ENCODE measurements at regions not wholly inside any gene's neighbourhood (a gene's known extent, or its start where the extent isn't known, plus 50 kb on each side); places are given as distances from the start of the nearest gene placed in this dataset.

- H3K9ac ChIP-seq (ENCODE audit: insufficient read length, low read depth), result no peak overlapping the region
- no peak for DNase-seq (ENCODE audit: low read depth, low spot score)
- no peaks in the 10 kb centered on the region for H3K36me3 ChIP-seq (ENCODE audit: insufficient read depth, insufficient read length, low read length)
- H3K9me3 ChIP-seq (ENCODE audit: insufficient read depth, low read length), result no peaks in the 10 kb centered on the region
- H3K4me1 ChIP-seq (ENCODE audit: insufficient read depth, insufficient read length), result no peaks in the 10 kb centered on the region
- TF ChIP-seq ZNF274 (IDR thresholded peaks at IDR 0.05; ENCODE audit: low read depth, low read length) (no peak), SUZ12 (IDR thresholded peaks at IDR 0.05; ENCODE audit: extremely low read depth, insufficient read depth, insufficient read length) (no peak), YY1 (IDR thresholded peaks at IDR 0.05; ENCODE audit: insufficient read depth, insufficient read length) (no peak)
- no peak overlapping the region for H3K4me3 ChIP-seq (ENCODE audit: insufficient read length, low read depth)
- peaks cover 3% of the 10 kb centered on the region for H3K27me3 ChIP-seq (ENCODE audit: insufficient read depth, insufficient read length)
Measured at GRCh38 chr2:207216457-207216856, 50.7 kb upstream of the KLF7 start.

GRCh38 chr2:207217442-207217841 lies 51.7 kb upstream of the KLF7 start:
- TF ChIP-seq SUZ12 (IDR thresholded peaks at IDR 0.05; ENCODE audit: extremely low read depth, insufficient read depth, insufficient read length) (no peak), YY1 (IDR thresholded peaks at IDR 0.05; ENCODE audit: insufficient read depth, insufficient read length) (no peak), ZNF274 (IDR thresholded peaks at IDR 0.05; ENCODE audit: low read depth, low read length) (no peak)
- Histone ChIP-seq H3K9me3 (ENCODE audit: insufficient read depth, low read length) (no peaks in the 10 kb centered on the region), H3K36me3 (ENCODE audit: insufficient read depth, insufficient read length, low read length) (no peaks in the 10 kb centered on the region), H3K9ac (ENCODE audit: insufficient read length, low read depth) (no peak overlapping the region), H3K4me1 (ENCODE audit: insufficient read depth, insufficient read length) (no peaks in the 10 kb centered on the region), H3K4me3 (ENCODE audit: insufficient read length, low read depth) (no peak overlapping the region), H3K27me3 (ENCODE audit: insufficient read depth, insufficient read length) (peaks cover 3% of the 10 kb centered on the region)
- no peak for DNase-seq (ENCODE audit: low read depth, low spot score)

DNA sequence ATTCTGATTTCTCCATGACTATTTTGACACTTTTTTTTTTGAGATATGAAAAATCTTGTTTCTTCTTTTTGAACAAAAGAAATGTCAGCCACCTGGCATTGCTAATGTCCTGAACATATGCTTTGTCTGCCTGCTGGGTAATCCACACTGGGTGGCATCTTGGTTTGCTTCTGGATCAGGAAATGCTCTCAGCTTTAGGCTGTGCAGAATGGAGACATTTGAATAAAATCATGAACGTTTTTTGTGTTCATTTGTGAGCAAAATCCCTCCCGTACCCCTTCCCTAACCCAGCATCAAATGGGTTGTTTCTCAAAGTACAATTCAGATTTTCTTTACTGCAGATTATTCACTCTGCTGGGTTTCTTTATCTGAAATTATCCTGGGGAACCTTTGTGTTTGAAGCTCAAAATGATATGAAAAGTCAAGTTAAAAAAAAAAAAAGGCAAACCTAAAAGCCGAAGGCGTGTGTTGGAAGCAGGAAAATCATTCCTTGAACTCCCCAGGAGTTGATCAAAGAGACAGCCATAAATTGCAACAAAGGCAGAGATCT lies 53.4 kb upstream of the KLF7 start:
- H3K36me3 ChIP-seq (ENCODE audit: insufficient read depth, insufficient read length, low read length), result no peaks in the 10 kb centered on the region
- no peaks in the 10 kb centered on the region for H3K27me3 ChIP-seq (ENCODE audit: insufficient read depth, insufficient read length)
- H3K9me3 ChIP-seq (ENCODE audit: insufficient read depth, low read length), result no peaks in the 10 kb centered on the region
- no peak for DNase-seq (ENCODE audit: low read depth, low spot score)
- no peak overlapping the region for H3K9ac ChIP-seq (ENCODE audit: insufficient read length, low read depth)
- no peaks in the 10 kb centered on the region for H3K4me1 ChIP-seq (ENCODE audit: insufficient read depth, insufficient read length)
- H3K4me3 ChIP-seq (ENCODE audit: insufficient read length, low read depth), result no peak overlapping the region
- TF ChIP-seq SUZ12 (IDR thresholded peaks at IDR 0.05; ENCODE audit: extremely low read depth, insufficient read depth, insufficient read length), result no peak
- no peak for TF ChIP-seq YY1 (IDR thresholded peaks at IDR 0.05; ENCODE audit: insufficient read depth, insufficient read length)
- no peak for TF ChIP-seq ZNF274 (IDR thresholded peaks at IDR 0.05; ENCODE audit: low read depth, low read length)

DNA sequence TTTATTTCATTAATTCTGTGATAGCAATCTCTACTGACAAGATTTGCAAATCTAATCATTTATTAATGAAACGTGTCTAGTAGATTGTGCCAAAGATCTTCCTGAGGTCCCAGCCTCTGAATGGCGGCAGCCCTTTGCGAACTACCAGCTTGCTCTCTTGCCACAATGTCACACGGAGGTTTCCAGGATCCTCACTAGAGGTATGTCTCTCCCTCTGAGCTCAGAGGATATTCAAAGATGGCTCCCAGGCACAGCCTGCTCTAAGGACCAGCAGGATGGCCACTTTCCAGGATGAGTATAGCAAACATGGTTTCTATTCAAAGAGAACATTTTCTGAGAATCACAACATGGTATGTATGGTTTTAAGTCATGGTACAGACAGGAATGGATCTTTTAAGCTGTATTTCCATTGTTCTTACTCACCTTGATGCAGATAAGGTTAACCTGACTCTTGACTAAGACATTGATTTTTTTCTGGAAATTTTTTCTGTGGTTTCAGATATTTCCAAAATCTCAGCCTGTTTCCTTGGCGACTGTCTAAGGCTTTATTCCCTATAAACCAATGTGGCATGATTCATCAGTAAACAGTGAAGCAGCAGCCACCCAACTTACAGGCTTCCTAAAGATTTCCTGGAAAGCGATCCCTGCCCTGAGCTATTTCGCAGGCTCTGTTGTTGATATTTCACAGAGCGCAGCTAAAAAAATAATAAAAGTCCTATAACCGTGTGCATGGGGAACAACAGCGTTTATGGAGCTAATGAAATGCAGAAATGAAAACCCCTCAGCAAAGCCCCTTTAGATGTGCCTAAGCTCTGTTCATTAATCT lies 54.1 kb upstream of the KLF7 start:
- Histone ChIP-seq H3K9me3 (ENCODE audit: insufficient read depth, low read length) (no peaks in the 10 kb centered on the region), H3K36me3 (ENCODE audit: insufficient read depth, insufficient read length, low read length) (no peaks in the 10 kb centered on the region), H3K9ac (ENCODE audit: insufficient read length, low read depth) (no peak overlapping the region), H3K4me3 (ENCODE audit: insufficient read length, low read depth) (no peak overlapping the region), H3K4me1 (ENCODE audit: insufficient read depth, insufficient read length) (no peaks in the 10 kb centered on the region), H3K27me3 (ENCODE audit: insufficient read depth, insufficient read length) (no peaks in the 10 kb centered on the region)
- no peak for TF ChIP-seq SUZ12 (IDR thresholded peaks at IDR 0.05; ENCODE audit: extremely low read depth, insufficient read depth, insufficient read length)
- TF ChIP-seq YY1 (IDR thresholded peaks at IDR 0.05; ENCODE audit: insufficient read depth, insufficient read length), result no peak
- no peak for TF ChIP-seq ZNF274 (IDR thresholded peaks at IDR 0.05; ENCODE audit: low read depth, low read length)
- DNase-seq (ENCODE audit: low read depth, low spot score), result no peak

DNA sequence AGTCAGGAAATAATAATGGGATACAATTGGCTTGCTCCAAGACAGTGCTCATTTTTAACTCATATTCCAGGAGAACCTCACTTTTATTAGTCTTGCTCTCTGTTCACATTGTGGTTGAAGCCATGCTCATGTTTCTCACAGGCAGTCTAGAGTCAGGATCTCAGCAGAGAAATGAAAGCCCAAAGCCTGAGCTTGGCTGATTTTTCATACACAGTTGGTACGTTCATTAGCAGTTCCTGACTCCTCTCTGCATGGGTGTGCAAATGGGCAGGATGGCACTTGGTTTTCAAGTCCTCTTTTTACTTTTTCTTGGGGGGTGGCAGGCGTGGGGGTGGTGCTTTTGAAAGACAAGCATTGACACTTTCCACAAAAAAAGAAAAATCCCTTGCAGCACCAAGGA lies 56.0 kb upstream of the KLF7 start:
- H3K36me3 ChIP-seq (ENCODE audit: insufficient read depth, insufficient read length, low read length), result no peaks in the 10 kb centered on the region
- no peak for TF ChIP-seq YY1 (IDR thresholded peaks at IDR 0.05; ENCODE audit: insufficient read depth, insufficient read length)
- no peak for TF ChIP-seq ZNF274 (IDR thresholded peaks at IDR 0.05; ENCODE audit: low read depth, low read length)
- no peak for TF ChIP-seq SUZ12 (IDR thresholded peaks at IDR 0.05; ENCODE audit: extremely low read depth, insufficient read depth, insufficient read length)

GRCh38 chr2:207223051-207223450 lies 57.3 kb upstream of the KLF7 start:
- peaks cover 2% of the 10 kb centered on the region for H3K4me1 ChIP-seq (ENCODE audit: insufficient read depth, insufficient read length)
- no peaks in the 10 kb centered on the region for H3K27me3 ChIP-seq (ENCODE audit: insufficient read depth, insufficient read length)
- H3K9me3 ChIP-seq (ENCODE audit: insufficient read depth, low read length), result no peaks in the 10 kb centered on the region
- TF ChIP-seq ZNF274 (IDR thresholded peaks at IDR 0.05; ENCODE audit: low read depth, low read length) (no peak), SUZ12 (IDR thresholded peaks at IDR 0.05; ENCODE audit: extremely low read depth, insufficient read depth, insufficient read length) (no peak), YY1 (IDR thresholded peaks at IDR 0.05; ENCODE audit: insufficient read depth, insufficient read length) (no peak)
- H3K36me3 ChIP-seq (ENCODE audit: insufficient read depth, insufficient read length, low read length), result no peaks in the 10 kb centered on the region
- no peak overlapping the region for H3K9ac ChIP-seq (ENCODE audit: insufficient read length, low read depth)
- no peak overlapping the region for H3K4me3 ChIP-seq (ENCODE audit: insufficient read length, low read depth)
- DNase-seq (ENCODE audit: low read depth, low spot score), result no peak

More for the DNA sequence above, 56.0 kb upstream of the KLF7 start:
- Histone ChIP-seq H3K9ac (ENCODE audit: insufficient read length, low read depth) (no peak overlapping the region), H3K4me3 (ENCODE audit: insufficient read length, low read depth) (no peak overlapping the region), H3K27me3 (ENCODE audit: insufficient read depth, insufficient read length) (no peaks in the 10 kb centered on the region), H3K4me1 (ENCODE audit: insufficient read depth, insufficient read length) (no peaks in the 10 kb centered on the region), H3K9me3 (ENCODE audit: insufficient read depth, low read length) (no peaks in the 10 kb centered on the region)
- no peak for DNase-seq (ENCODE audit: low read depth, low spot score)

DNA sequence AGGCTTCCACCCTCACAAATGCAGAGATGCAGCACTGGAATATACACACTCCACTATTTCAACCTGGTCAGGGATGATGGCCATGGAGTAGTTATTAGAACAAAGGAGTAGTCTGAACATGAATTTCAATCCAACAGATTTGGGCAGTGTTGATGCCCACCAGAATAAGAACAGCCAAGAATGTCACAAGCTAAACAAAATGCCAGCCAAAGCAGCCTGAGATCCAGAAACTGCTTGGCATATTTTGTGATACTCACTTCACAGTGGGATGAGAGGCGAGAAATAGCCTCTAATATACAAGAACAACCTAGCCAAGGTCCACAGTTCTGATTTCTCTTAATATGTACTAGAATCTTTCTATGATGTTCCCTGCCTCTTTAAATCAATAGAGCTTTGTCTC lies 58.6 kb upstream of the KLF7 start:
- Histone ChIP-seq H3K27me3 (ENCODE audit: insufficient read depth, insufficient read length) (no peaks in the 10 kb centered on the region), H3K4me3 (ENCODE audit: insufficient read length, low read depth) (no peak overlapping the region), H3K36me3 (ENCODE audit: insufficient read depth, insufficient read length, low read length) (no peaks in the 10 kb centered on the region), H3K9me3 (ENCODE audit: insufficient read depth, low read length) (no peaks in the 10 kb centered on the region), H3K4me1 (ENCODE audit: insufficient read depth, insufficient read length) (peaks cover 2% of the 10 kb centered on the region), H3K9ac (ENCODE audit: insufficient read length, low read depth) (no peak overlapping the region)
- TF ChIP-seq SUZ12 (IDR thresholded peaks at IDR 0.05; ENCODE audit: extremely low read depth, insufficient read depth, insufficient read length) (no peak), YY1 (IDR thresholded peaks at IDR 0.05; ENCODE audit: insufficient read depth, insufficient read length) (no peak), ZNF274 (IDR thresholded peaks at IDR 0.05; ENCODE audit: low read depth, low read length) (no peak)
- DNase-seq (ENCODE audit: low read depth, low spot score), result no peak

All from NT2/D1 (cell line).